HEK293T (cell line): ENCODE measurements at regions not wholly inside any gene's neighbourhood (a gene's known extent, or its start where the extent isn't known, plus 50 kb on each side); places are given as distances from the start of the nearest gene placed in this dataset.

Source experiments
- BHLHE40 ChIP-seq: fragments of 450-650 bp; IDR thresholded peaks from 2 replicates; pipeline ENCODE4 v1.6.1; 2016; ENCODE audit warnings: mild to moderate bottlenecking, moderate library complexity, borderline replicate concordance
- CTBP1 ChIP-seq: fragments of 450-650 bp; IDR thresholded peaks from 2 replicates; pipeline ENCODE4 v1.6.1; 2016; ENCODE audit warnings: borderline replicate concordance
- FOXA1 ChIP-seq: fragments of 450-650 bp; IDR thresholded peaks from 2 replicates; pipeline ENCODE4 v1.6.1; 2016; ENCODE audit warnings: mild to moderate bottlenecking
- FOXK2 ChIP-seq: fragments of 450-650 bp; IDR thresholded peaks from 2 replicates; pipeline ENCODE4 v1.6.1; 2016; ENCODE audit warnings: mild to moderate bottlenecking
- FOXM1 ChIP-seq: fragments of 450-650 bp; IDR thresholded peaks from 2 replicates; pipeline ENCODE4 v1.6.1; 2017; ENCODE audit warnings: mild to moderate bottlenecking, borderline replicate concordance
- LEF1 ChIP-seq: fragments of 450-650 bp; IDR thresholded peaks from 2 replicates; pipeline ENCODE4 v1.6.1; 2017; ENCODE audit warnings: mild to moderate bottlenecking, borderline replicate concordance
- NFRKB ChIP-seq: fragments of 450-650 bp; IDR thresholded peaks from 2 replicates; pipeline ENCODE4 v1.6.1; 2016; ENCODE audit warnings: mild to moderate bottlenecking, moderate library complexity
- SP1 ChIP-seq: fragments of 450-650 bp; IDR thresholded peaks from 2 replicates; pipeline ENCODE4 v1.6.1; 2017
- SUZ12 ChIP-seq: fragments of 450-650 bp; IDR thresholded peaks from 2 replicates; pipeline ENCODE4 v1.6.1; 2016; ENCODE audit warnings: mild to moderate bottlenecking

DNA sequence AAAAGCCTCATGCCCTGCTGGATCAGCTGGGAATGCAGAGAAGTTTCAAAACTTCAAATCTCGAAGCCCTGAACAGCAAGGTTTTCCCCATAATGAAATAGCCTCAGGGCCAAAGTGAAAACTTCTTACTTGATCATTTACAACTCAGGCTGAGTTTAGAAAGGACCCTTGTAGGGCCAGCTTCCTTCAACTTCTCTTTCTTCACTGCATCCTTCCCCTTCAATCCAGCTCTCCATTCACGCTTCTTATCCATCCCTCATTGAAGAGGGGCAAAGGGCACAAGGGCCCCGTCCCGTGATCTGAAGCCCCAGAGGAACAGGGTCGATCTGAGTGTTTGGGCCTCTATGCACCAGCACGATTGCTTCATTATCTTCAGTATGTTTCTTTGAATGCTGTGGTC, 392.2 kb upstream of the CELF2 start:
- TF ChIP-seq SUZ12 (no peak), CTBP1 (no peak), SP1 (no peak), NFRKB (no peak), FOXK2 (no peak), FOXM1 (no peak), BHLHE40 (no peak), FOXA1 (no peak), LEF1 (no peak)
